ENCODE measurements at regions not wholly inside any gene's neighbourhood (a gene's known extent, or its start where the extent isn't known, plus 50 kb on each side); places are given as distances from the start of the nearest gene placed in this dataset.

GRCh38 chr3:166223120-166223519 is 385.9 kb upstream of the BCHE start:
- intact Hi-C loops (cut with DNase I), result no loop called here
- no peak for DNase-seq

GRCh38 chr3:166211451-166211850 is 374.2 kb upstream of the BCHE start:
- DNase-seq, result no peak
- intact Hi-C loops (cut with DNase I), result no loop called here

- intact Hi-C loops (cut with DNase I), result no loop called here
Observed at GRCh38 chr3:166209701-166210100, 372.5 kb upstream of the BCHE start.

DNA sequence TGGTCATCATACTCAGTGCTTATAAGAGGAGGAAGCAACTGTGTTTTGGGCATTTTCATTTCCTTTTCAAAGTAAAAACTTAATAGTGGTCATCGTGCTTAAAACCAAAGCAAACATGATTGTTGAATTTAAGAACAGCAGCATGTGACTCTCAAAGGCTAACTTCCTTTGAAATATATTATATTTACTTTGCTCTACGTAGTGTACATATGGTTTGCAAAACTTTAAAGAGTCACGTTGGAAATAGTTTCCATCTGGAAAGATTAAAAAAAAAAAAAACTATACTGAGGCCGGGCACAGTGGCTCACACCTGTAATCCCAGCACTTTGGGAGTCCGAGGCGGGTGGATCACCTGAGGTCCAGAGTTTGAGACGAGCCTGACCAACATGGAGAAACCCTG is 367.9 kb upstream of the BCHE start:
- intact Hi-C loops (cut with DNase I), result no loop called here
- no peak for DNase-seq

More at GRCh38 chr3:166209701-166210100, 372.5 kb upstream of the BCHE start:
- DNase-seq, result no peak

GRCh38 chr3:166201476-166201875 is 364.3 kb upstream of the BCHE start:
- intact Hi-C loops (cut with DNase I), result no loop called here
- no peak for DNase-seq

DNA sequence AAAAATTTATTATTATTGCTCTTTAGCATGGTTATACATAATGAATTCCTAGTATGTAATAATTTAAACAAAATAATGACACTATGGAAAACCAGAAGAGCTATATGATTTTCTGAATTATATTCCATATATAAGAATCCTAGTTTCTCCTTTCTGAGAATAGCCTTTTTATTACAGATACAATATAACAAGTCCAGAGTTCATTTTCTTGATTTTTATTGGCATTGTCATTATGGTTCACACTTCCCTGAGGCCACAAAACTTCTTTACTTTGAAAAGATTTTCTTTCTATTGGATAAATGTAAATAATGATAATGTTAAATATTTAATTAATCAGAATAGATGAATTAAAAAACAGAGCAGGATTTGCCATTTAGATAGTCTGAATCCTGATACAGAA is 362.3 kb upstream of the BCHE start:
- DNase-seq, result no peak
- intact Hi-C loops (cut with DNase I), result no loop called here

GRCh38 chr3:166195808-166196207 is 358.6 kb upstream of the BCHE start:
- intact Hi-C loops (cut with DNase I), result no loop called here
- no peak for DNase-seq

DNA sequence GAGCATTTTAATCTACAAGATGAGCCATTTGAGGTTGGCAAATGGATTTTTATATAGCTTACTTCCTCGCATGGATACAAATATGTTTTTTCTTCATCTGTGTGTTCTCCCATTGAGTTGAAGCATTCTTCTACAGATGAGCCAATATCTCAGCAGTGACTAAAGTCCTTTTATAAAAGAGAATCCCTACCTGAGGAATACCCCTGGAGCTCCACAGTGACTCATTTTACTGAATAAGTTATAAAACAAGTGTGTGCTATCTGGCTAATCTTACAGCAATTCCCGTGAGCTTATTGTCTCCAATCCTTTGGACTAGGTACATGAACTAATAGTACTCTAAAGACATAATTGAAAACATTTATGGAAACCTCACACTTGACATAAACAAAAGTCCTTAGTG is 354.2 kb upstream of the BCHE start:
- intact Hi-C loops (cut with DNase I), result no loop called here
- no peak for DNase-seq

DNA sequence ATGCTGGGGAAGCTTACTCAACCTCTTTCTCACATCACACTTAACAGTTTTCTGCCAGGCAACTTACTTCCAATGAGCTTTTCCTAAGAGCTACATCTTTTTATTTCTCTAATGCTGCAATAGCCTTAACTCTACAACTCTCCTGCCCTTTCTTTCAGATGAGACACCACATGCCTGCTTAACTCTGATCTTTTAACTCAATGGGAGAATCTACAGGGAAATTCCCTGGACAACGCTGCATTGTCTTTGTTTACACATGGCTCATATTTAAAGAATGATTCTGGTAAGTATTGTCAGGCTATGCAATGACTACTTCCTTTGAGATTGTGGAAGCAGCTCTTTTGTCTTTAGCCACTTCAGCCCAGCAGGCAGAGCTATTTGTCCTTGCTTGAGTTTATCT is 353.1 kb upstream of the BCHE start:
- intact Hi-C loops (cut with DNase I), result no loop called here
- DNase-seq, result no peak

DNA sequence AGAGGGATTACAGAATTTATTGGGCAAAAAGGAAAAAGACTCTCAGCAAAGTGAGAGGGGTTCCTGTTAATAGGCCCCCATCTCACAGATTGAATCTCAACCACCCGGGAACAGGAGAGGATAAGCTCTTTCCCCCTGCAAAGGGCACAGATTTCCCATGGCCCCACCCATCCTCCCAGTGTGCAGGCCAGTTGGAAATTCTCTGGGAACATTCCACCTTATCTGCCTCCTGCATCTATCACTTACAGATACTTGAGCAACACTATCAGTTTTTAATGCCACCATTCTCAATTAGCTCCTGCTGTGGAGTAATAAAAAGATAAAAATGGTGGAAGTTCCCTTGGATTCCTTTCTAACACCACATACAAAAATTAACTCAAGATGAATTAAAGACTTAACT is 350.0 kb upstream of the BCHE start:
- intact Hi-C loops (cut with DNase I), result no loop called here
- no peak for DNase-seq

DNA sequence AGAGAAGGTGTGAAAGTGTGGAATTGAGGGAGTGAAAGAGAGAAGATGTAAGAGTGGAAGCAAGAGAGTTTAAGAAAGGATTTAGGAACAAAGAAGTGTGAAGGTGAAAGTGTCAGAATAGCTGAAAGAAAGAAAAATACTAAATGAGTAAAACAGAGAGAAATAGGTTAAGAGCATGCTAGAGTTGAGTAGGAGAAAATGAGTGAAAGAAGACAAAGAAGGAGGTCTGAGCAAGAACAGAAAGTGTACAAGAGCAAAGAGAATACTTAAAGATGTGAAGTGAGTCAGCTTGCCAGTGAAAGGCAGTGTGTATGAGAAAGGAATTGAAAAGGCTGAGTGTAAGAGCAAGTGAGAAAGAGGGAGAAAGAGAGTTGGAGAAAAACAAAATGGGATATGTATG is 348.8 kb upstream of the BCHE start:
- intact Hi-C loops (cut with DNase I), result no loop called here
- no peak for DNase-seq

DNA sequence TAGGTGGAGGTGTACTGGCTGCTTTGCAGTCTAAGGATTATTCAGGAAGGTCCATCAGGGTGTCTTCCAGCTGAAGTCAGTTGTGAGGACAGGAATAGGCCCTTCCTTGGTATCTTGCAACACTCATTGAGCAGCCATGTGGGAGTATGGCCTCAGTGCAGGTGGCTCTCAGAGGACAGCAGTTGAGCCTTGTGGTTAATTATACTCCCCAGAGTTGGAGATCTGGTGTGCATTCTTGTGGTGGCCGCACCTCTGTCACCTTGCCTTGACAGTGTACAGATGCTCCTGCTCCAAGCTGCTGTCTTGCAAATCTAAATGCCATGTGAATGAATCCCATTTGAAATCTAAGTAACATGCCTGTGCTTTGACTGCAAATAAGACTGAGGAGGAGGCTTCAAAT is 339.9 kb upstream of the BCHE start:
- DNase-seq, result peak in 1 of 42 donors; percentile 2
- intact Hi-C loops (cut with DNase I), result no loop called here

GRCh38 chr3:166171695-166172094 is 334.5 kb upstream of the BCHE start:
- no peak for DNase-seq

DNA sequence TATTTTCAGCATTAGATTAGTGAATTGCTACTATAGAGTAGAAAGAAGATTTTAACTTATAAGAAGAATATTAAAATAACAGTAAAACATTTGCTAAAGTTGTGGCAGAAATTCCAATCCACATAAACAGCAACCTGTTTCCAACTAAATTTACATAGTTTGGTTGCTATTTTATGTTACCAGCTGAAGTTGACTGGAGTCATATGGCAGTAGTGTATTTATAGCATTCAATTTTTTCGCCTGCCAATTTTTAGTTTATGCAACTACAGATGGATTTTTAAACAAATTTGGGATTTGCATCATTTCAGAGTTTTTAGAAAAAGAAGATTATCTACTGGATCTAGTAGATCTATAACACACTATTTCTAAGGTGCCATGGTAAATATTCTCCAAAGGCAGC is 332.5 kb upstream of the BCHE start:
- no peak for DNase-seq
- intact Hi-C loops (cut with DNase I), result no loop called here

More at GRCh38 chr3:166171695-166172094, 334.5 kb upstream of the BCHE start:
- intact Hi-C loops (cut with DNase I), result no loop called here

- intact Hi-C loops (cut with DNase I), result no loop called here
Observed at GRCh38 chr3:166127969-166128368, 290.7 kb upstream of the BCHE start.

GRCh38 chr3:166125179-166125578 is 288.0 kb upstream of the BCHE start:
- intact Hi-C loops (cut with DNase I), result no loop called here
- DNase-seq, result no peak

More at GRCh38 chr3:166127969-166128368, 290.7 kb upstream of the BCHE start:
- no peak for DNase-seq

GRCh38 chr3:166123576-166123975 is 286.4 kb upstream of the BCHE start:
- intact Hi-C loops (cut with DNase I), result no loop called here
- DNase-seq, result no peak

GRCh38 chr3:166123088-166123487 is 285.9 kb upstream of the BCHE start:
- no peak for DNase-seq
- intact Hi-C loops (cut with DNase I), result no loop called here

DNA sequence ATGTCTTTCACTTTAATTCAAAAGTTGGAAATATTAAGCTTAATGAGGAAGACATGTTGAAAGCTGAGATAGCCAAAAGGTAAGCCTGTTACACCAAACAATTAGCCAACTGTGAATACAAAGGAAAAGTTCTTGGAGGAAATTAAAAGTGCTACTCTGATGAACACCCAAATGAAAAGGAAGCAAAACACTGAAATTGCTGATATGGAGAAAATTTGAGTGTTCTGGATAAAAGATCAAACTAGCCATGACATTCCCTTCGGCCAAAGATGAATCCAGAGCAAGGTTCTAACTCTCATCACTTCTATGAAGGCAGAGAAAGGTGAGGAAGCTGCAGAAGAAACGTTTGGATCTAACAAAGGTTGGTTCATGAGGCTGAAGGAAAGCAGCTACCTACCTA is 280.8 kb upstream of the BCHE start:
- intact Hi-C loops (cut with DNase I), result no loop called here
- no peak for DNase-seq

DNA sequence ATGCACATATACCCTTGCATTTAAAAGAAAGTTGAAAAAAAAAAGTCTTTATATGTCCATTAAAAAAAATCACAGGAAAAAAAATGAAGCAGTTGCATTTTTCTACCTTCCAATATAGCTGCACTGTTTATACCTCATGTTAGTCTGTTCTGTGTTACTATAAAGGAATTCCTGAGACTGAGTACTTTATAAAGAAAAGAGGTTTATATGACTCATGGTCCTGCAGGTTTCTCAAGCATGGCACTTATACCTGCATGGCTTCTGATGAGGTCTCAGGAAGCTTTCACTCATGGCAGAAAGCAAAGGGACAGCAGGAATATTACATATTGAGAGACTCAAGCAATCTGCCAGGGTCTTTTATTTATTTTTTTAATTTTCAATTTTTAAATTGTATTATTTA is 277.2 kb upstream of the BCHE start:
- no peak for DNase-seq
- intact Hi-C loops (cut with DNase I), result no loop called here

DNA sequence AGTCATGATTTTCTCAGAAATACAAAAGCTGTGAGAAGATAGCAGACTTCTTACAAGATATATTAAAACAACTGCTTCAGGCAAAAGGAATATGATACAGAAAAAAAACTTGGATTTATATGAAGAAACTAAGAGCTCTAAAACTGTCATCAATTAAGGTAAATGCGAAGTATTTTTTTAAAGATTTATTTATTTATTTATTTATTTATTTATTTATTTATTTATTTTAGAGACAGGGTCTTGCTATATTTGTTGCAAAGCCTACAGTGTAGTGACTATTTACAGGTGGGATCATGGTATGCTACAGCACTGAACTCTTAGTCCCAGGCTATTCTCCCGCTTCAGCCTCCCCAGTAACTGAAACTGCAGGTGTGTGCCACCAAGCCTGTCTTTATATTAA is 274.3 kb upstream of the BCHE start:
- no peak for DNase-seq
- intact Hi-C loops (cut with DNase I), result no loop called here

DNA sequence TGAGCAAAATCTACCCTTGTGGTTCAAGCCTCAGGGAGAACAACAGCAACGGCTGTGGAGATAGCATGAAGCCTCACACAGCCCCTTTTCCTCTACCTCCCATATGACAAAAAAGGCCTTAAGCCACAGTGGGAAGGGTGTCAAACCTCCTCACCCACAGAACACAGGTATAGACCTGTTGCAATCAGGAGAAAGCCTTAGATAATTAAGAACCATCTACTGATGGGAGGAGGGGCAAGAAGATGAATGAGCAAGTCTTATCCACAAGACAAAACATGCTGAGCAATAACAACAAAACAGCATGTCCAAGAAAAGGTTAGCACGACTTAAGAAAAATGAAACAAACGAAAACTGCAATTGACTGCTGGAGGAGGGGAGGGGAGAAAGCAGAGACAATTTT is 272.9 kb upstream of the BCHE start:
- intact Hi-C loops (cut with DNase I), result no loop called here

More for the DNA sequence above, 272.9 kb upstream of the BCHE start:
- no peak for DNase-seq

Measured in head of caudate nucleus (tissue), 42 donors.